ENCODE measurements at regions not wholly inside any gene's neighbourhood (a gene's known extent, or its start where the extent isn't known, plus 50 kb on each side); places are given as distances from the start of the nearest gene placed in this dataset.

GRCh38 chr6:142698751-142699150 is 246.2 kb downstream of the HIVEP2 start:
- no peak overlapping the region for H3K4me3 ChIP-seq (ENCODE audit: low read depth, low read length)
- TF ChIP-seq CTCF (IDR thresholded peaks at IDR 0.05; ENCODE audit: low read depth, low read length) = no peak

GRCh38 chr6:142699391-142699790 is 245.6 kb downstream of the HIVEP2 start:
- no peak overlapping the region for H3K4me3 ChIP-seq (ENCODE audit: low read depth, low read length)
- TF ChIP-seq CTCF (IDR thresholded peaks at IDR 0.05; ENCODE audit: low read depth, low read length) = no peak

GRCh38 chr6:142700032-142700431 is 244.9 kb downstream of the HIVEP2 start:
- no peak overlapping the region for H3K4me3 ChIP-seq (ENCODE audit: low read depth, low read length)
- no peak for TF ChIP-seq CTCF (IDR thresholded peaks at IDR 0.05; ENCODE audit: low read depth, low read length)

- TF ChIP-seq CTCF (IDR thresholded peaks at IDR 0.05; ENCODE audit: low read depth, low read length) = no peak
- H3K4me3 ChIP-seq (ENCODE audit: low read depth, low read length) = no peak overlapping the region
Observed at GRCh38 chr6:142700671-142701312, 244.2 kb downstream of the HIVEP2 start.

All from WI38 (cell line).